Astrocyte of the cerebellum (primary cell): ENCODE measurements at regions not wholly inside any gene's neighbourhood (a gene's known extent, or its start where the extent isn't known, plus 50 kb on each side); places are given as distances from the start of the nearest gene placed in this dataset.

ENCODE experiments used
- DNase-seq: peaks from one replicate; pipeline ENCODE4 v3.0.0-alpha.2; 2011; ENCODE audit warnings: low read depth
- H3K4me3 ChIP-seq: 2 replicates; pipeline ENCODE4 v1.5.1; 2011; ENCODE audit warnings: mild to moderate bottlenecking, low read depth, low read length, moderate library complexity
- CTCF ChIP-seq: IDR thresholded peaks from 2 replicates; pipeline ENCODE4 v1.5.1; 2012; ENCODE audit warnings: low read length, low read depth, moderate library complexity, mild to moderate bottlenecking; ENCODE audit errors: missing control alignments
- in situ Hi-C: cut with HindIII; loops from 2 replicates; pipeline ENCODE4 v1.10.0; 2017; ENCODE audit warnings: low sequenced_read_pairs

GRCh38 chr2:145258903-145259579, 739.1 kb upstream of the ZEB2 start:
- DNase-seq, result peak; percentile 33
- no peak overlapping the region for H3K4me3 ChIP-seq
- in situ Hi-C loops, result no loop called here
- TF ChIP-seq CTCF, result no peak

DNA sequence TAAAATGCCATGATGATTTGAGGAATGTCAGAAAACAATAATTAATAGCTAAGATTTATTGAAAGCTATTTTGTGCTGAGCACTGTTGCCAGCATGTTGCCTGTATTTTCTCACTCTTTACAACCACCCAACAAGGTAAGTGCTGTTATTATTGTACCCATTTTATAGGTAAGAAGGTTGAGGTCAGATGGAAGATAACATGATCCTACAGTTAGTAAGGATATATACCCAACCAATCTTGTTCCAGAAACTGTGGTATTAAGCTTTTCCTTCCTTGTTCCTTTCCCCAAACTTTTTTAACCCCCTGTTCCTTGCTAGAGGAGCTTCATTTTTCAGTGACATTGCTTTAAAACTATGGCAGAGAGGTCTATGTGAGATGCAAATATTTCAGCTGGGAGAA, 738.0 kb upstream of the ZEB2 start:
- in situ Hi-C loops, result no loop called here
- no peak for DNase-seq
- H3K4me3 ChIP-seq, result no peak overlapping the region
- TF ChIP-seq CTCF, result no peak

- TF ChIP-seq CTCF, result no peak
These were observed 736.6 kb upstream of the ZEB2 start for GRCh38 chr2:145256551-145256950.

GRCh38 chr2:145254291-145254690, 734.4 kb upstream of the ZEB2 start:
- no peak for TF ChIP-seq CTCF
- no peak overlapping the region for H3K4me3 ChIP-seq
- in situ Hi-C loops, result no loop called here
- DNase-seq, result no peak

More at GRCh38 chr2:145256551-145256950, 736.6 kb upstream of the ZEB2 start:
- in situ Hi-C loops, result no loop called here
- no peak overlapping the region for H3K4me3 ChIP-seq
- DNase-seq, result no peak

GRCh38 chr2:145253492-145253891, 733.6 kb upstream of the ZEB2 start:
- in situ Hi-C loops, result no loop called here

DNA sequence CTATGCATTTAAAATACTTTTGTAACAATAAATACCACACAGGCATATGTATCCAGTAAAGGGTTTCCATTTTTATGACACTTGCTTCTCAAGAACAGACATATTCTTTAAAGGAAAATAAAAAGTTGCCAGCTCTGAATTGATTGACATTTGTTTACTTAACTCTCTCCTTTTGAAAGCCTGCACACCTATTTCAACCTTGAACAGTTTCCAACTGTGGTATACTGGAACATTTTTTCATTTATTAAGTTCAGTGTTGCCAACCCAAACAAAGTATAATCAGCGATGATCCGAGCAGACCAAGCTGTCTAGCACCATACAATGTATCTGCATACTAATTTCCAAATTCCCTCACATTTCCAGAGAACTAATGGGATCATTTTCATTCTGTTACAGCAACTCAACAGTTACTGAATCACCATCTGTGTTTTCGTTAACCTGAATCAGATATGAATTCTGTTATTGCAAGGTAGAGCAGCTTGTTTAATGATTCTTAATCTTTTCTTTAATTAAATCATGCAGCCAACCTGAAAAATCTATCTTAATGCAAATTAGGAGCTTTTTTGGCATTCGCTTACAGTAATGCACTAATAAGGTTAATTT, 725.5 kb upstream of the ZEB2 start:
- H3K4me3 ChIP-seq, result no peak overlapping the region
- DNase-seq, result no peak
- in situ Hi-C loops, result no loop called here
- no peak for TF ChIP-seq CTCF

More at GRCh38 chr2:145253492-145253891, 733.6 kb upstream of the ZEB2 start:
- no peak for DNase-seq
- TF ChIP-seq CTCF, result no peak
- H3K4me3 ChIP-seq, result no peak overlapping the region
